ENCODE measurements at regions not wholly inside any gene's neighbourhood (a gene's known extent, or its start where the extent isn't known, plus 50 kb on each side); places are given as distances from the start of the nearest gene placed in this dataset.

GRCh38 chr1:25161981-25162380 is 70.3 kb downstream of the SYF2 start:
- TF ChIP-seq CTCF (IDR thresholded peaks at IDR 0.05), result no peak

- no peak for TF ChIP-seq CTCF (IDR thresholded peaks at IDR 0.05)
These were observed 74.5 kb downstream of the SYF2 start for GRCh38 chr1:25157846-25158245.

- TF ChIP-seq CTCF (IDR thresholded peaks at IDR 0.05), result no peak
These were observed 81.3 kb downstream of the SYF2 start for GRCh38 chr1:25150985-25151495.

GRCh38 chr1:25148673-25149300 is 83.5 kb downstream of the SYF2 start:
- peak; percentile 20; the same call in 1 of the 2 replicates for TF ChIP-seq CTCF (IDR thresholded peaks at IDR 0.05)

- TF ChIP-seq CTCF (IDR thresholded peaks at IDR 0.05), result no peak
These were observed 85.8 kb downstream of the SYF2 start for GRCh38 chr1:25146451-25146855.

- TF ChIP-seq CTCF (IDR thresholded peaks at IDR 0.05), result no peak
These were observed 86.4 kb downstream of the SYF2 start for GRCh38 chr1:25145775-25146393.

GRCh38 chr1:25140073-25140797 is 92.1 kb downstream of the SYF2 start:
- no peak for TF ChIP-seq CTCF (IDR thresholded peaks at IDR 0.05)

All from LNCAP (cell line).